ENCODE measurements at regions not wholly inside any gene's neighbourhood (a gene's known extent, or its start where the extent isn't known, plus 50 kb on each side); places are given as distances from the start of the nearest gene placed in this dataset.

DNA sequence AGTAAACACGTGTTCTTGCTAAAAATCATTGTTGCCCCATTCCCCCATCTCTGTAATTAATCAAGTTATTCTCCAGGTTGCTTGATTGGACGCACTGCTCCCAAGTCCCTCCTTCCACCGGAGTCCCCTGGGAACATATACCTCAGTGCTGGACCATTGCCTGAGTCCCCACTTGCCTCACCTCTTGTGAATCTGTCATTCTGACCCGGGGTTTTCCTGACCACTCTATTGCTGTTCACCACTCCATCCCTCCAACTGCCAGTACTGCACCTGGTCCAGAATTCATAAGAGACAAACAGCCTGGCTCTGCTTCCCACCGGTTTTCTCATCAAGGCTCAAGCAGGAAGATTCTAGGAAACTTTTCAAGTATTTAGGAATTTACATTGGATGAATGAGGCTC, 555.9 kb downstream of the VRK1 start:
- no peak overlapping the region for H4K5ac ChIP-seq (ENCODE audit: low read depth, low read length)
- no peaks in the 10 kb centered on the region for H3K9me1 ChIP-seq (ENCODE audit: insufficient read depth, low read length)
- H3K18ac ChIP-seq (ENCODE audit: low read depth, low read length), result no peak overlapping the region
- no peak overlapping the region for H3K4me3 ChIP-seq (ENCODE audit: insufficient read depth, low read depth, low read length)
- no peaks in the 10 kb centered on the region for H4K20me1 ChIP-seq (ENCODE audit: insufficient read depth, low read length)
- in situ Hi-C loops (cut with MboI; ENCODE audit: low sequenced_read_pairs), result no loop called here
- H2BK5ac ChIP-seq (ENCODE audit: low read depth, low read length, poor library complexity, severe bottlenecking), result no peak overlapping the region
- H3K36me3 ChIP-seq (ENCODE audit: control insufficient read depth, insufficient read depth, low read length), result no peaks in the 10 kb centered on the region
- H3K27ac ChIP-seq (ENCODE audit: insufficient read depth, low read length), result no peak overlapping the region
- H4K91ac ChIP-seq (ENCODE audit: insufficient read depth, low read depth, low read length), result no peak overlapping the region
- no peak overlapping the region for H2AFZ ChIP-seq (replicated peaks; ENCODE audit: low read length, poor library complexity)
- ChIA-PET POLR2A (ENCODE audit: unreplicated experiment) (no interaction called here), CTCF (no interaction called here)
- DNase-seq, result no peak
- no peak for ATAC-seq (ENCODE audit: low read depth)
- no peak overlapping the region for H3K9ac ChIP-seq (ENCODE audit: low read depth, low read length)
- no peak overlapping the region for H2BK15ac ChIP-seq (ENCODE audit: low read depth, low read length)
- H4K8ac ChIP-seq (ENCODE audit: low read depth in 2 of 2, low read length in 2 of 2), result no peak overlapping the region
- 80% methylated on average over 1 of the region's 5 CpGs; no CpG with 5 or more reads in 1 of the 2 experiments for WGBS, 2 experiments (ENCODE audit: extremely low coverage in 2 of 2, insufficient read length in 1 of 2)
- H3K23ac ChIP-seq (ENCODE audit: low read depth, low read length), result no peak overlapping the region
- BruUV-seq (replicated peaks), result no TSS peak
- H3K14ac ChIP-seq (replicated peaks; ENCODE audit: low read depth, low read length), result no peak overlapping the region
- TF ChIP-seq NFE2L2 (IDR thresholded peaks at IDR 0.05; ENCODE audit: low read depth, low read length) (no peak), CEBPB (IDR thresholded peaks at IDR 0.05; ENCODE audit: low read depth, low read length) (no peak), BHLHE40 (IDR thresholded peaks at IDR 0.05; ENCODE audit: low read depth, low read length) (no peak)
- TF ChIP-seq, protein P1, sequence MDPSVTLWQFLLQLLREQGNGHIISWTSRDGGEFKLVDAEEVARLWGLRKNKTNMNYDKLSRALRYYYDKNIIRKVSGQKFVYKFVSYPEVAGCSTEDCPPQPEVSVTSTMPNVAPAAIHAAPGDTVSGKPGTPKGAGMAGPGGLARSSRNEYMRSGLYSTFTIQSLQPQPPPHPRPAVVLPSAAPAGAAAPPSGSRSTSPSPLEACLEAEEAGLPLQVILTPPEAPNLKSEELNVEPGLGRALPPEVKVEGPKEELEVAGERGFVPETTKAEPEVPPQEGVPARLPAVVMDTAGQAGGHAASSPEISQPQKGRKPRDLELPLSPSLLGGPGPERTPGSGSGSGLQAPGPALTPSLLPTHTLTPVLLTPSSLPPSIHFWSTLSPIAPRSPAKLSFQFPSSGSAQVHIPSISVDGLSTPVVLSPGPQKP (IDR thresholded peaks at IDR 0.05; ENCODE audit: borderline replicate concordance, low read depth, low read length), result no peak
- H3K4me2 ChIP-seq (ENCODE audit: low read depth, low read length), result no peak overlapping the region
- H3K4me1 ChIP-seq (ENCODE audit: control insufficient read depth, insufficient read depth, low read length), result no peaks in the 10 kb centered on the region
- H3K4ac ChIP-seq (ENCODE audit: low read depth, low read length), result no peak overlapping the region
- no peaks in the 10 kb centered on the region for H3K79me1 ChIP-seq (ENCODE audit: low read depth in 1 of 2, low read length in 2 of 2)
- no peaks in the 10 kb centered on the region for H3K27me3 ChIP-seq (ENCODE audit: control insufficient read depth, insufficient read depth, low read length)
- H3K9me3 ChIP-seq (ENCODE audit: control insufficient read depth, insufficient read depth, low read length), result peaks cover 26% of the 10 kb centered on the region
- H2AK5ac ChIP-seq (ENCODE audit: low read depth, low read length), result no peak overlapping the region
- dilution Hi-C loops (cut with HindIII; ENCODE audit: low sequenced_read_pairs, unreplicated experiment), result no loop called here
- no peak overlapping the region for H2BK20ac ChIP-seq (ENCODE audit: low read depth, low read length)
- H2BK120ac ChIP-seq (ENCODE audit: low read depth, low read length), result no peak overlapping the region
- H3K56ac ChIP-seq (ENCODE audit: extremely low read depth, insufficient read depth, low read length), result no peak overlapping the region
- intact Hi-C loops (cut with micrococcal nuclease), result no loop called here
- H2AK9ac ChIP-seq (replicated peaks; ENCODE audit: low read depth, low read length, poor library complexity), result no peak overlapping the region

All from IMR-90 (cell line).